Colonic mucosa (tissue), 4 donors: ENCODE measurements at regions not wholly inside any gene's neighbourhood (a gene's known extent, or its start where the extent isn't known, plus 50 kb on each side); places are given as distances from the start of the nearest gene placed in this dataset.
A peak's percentile ranks its signal among the peaks of the same experiment; 100 is the strongest.

Experiments
- DNase-seq: peaks from one replicate; pipeline ENCODE4 v3.0.0-alpha.2; 2020
- H3K27ac ChIP-seq: fragments of 200-600 bp; one replicate; pipeline ENCODE4 v1.8.0; 2021
- H3K27me3 ChIP-seq: fragments of 200-600 bp; one replicate; pipeline ENCODE4 v1.8.0; 2021
- H3K36me3 ChIP-seq: fragments of 200-600 bp; one replicate; pipeline ENCODE4 v1.8.0; 2021
- H3K4me1 ChIP-seq: fragments of 200-600 bp; one replicate; pipeline ENCODE4 v1.8.0; 2021; ENCODE audit warnings: mild to moderate bottlenecking
- H3K4me3 ChIP-seq: fragments of 200-600 bp; one replicate; pipeline ENCODE4 v1.8.0; 2021
- H3K9ac ChIP-seq, 2 donors: one replicate each; pipeline ENCODE4 v1.7.0; 2013; ENCODE audit warnings: control low read depth in 2 of 2, low read depth in 2 of 2, low read length in 2 of 2
- H3K9me3 ChIP-seq: fragments of 200-600 bp; one replicate; pipeline ENCODE4 v1.8.0; 2021
- intact Hi-C: fragments of 100-400 bp; cut with DNase I; formaldehyde crosslinking; loops from one replicate; pipeline ENCODE4 v1.14.1; 2022
- TF ChIP-seq, protein P1 (sequence below): fragments of 200-600 bp; IDR thresholded peaks from one replicate; pipeline ENCODE4 v1.8.0; 2022; ENCODE audit warnings: antibody characterized with exemption, mild to moderate bottlenecking
- donor health status: healthy.
- donor health status: DM: no; HTN: no; CAD: no.
- donor health status: DM: no; HTN: no; CAD: no.

DNA sequence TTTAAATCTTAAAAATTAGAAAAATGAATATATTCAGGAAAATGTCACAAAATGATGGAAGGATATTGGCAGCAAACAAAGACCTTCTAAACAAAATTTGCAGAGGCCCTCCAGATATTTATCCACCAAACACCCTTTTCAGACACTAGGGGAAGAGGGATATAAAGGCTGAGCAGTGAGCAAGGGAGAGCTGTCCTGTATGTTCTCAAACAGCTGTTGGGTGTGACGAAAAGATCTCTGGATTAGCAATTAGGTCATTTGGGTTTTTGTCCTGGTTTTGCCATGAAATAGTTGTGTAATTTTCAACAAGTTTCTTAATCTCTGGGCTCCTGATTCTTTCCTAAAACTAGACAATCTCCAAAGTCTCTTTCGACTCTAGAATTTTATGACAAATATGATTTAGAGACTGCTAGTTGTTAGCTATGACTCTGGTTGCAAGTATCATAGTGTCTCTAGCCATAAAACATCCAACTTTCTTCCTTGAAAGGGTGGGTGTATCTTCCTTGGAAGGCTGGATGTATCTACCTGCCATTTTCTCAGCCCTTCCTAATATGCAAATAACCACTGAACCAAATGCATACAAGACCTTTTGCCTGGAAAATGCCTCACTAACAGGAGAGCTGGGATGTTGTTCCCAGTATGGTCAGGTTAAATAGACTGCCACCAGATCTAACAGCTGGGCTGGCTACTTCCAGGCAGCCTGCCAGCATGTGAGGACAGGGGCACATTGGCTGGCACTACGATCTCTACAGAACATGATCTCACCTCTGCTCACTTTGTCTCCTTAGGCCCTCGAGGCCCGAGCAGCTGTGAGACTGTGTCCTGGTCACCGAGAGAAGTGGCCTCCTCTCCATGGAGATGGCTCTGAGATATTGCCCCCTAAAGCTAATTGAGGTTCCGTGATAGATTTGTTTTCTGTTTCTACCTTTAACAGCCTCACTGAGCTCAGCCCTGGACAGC, 225.5 kb upstream of the JADE1 start:
- H3K4me3 ChIP-seq = no peak overlapping the region
- no peak for DNase-seq
- H3K36me3 ChIP-seq = no peaks in the 10 kb centered on the region
- H3K4me1 ChIP-seq = no peaks in the 10 kb centered on the region
- no peaks in the 10 kb centered on the region for H3K9me3 ChIP-seq
- H3K27ac ChIP-seq = no peak overlapping the region
- intact Hi-C loops = no loop called here
- no peaks in the 10 kb centered on the region for H3K27me3 ChIP-seq
- no peak overlapping the region for H3K9ac ChIP-seq
- TF ChIP-seq, protein P1, sequence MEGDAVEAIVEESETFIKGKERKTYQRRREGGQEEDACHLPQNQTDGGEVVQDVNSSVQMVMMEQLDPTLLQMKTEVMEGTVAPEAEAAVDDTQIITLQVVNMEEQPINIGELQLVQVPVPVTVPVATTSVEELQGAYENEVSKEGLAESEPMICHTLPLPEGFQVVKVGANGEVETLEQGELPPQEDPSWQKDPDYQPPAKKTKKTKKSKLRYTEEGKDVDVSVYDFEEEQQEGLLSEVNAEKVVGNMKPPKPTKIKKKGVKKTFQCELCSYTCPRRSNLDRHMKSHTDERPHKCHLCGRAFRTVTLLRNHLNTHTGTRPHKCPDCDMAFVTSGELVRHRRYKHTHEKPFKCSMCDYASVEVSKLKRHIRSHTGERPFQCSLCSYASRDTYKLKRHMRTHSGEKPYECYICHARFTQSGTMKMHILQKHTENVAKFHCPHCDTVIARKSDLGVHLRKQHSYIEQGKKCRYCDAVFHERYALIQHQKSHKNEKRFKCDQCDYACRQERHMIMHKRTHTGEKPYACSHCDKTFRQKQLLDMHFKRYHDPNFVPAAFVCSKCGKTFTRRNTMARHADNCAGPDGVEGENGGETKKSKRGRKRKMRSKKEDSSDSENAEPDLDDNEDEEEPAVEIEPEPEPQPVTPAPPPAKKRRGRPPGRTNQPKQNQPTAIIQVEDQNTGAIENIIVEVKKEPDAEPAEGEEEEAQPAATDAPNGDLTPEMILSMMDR = no peak

DNA sequence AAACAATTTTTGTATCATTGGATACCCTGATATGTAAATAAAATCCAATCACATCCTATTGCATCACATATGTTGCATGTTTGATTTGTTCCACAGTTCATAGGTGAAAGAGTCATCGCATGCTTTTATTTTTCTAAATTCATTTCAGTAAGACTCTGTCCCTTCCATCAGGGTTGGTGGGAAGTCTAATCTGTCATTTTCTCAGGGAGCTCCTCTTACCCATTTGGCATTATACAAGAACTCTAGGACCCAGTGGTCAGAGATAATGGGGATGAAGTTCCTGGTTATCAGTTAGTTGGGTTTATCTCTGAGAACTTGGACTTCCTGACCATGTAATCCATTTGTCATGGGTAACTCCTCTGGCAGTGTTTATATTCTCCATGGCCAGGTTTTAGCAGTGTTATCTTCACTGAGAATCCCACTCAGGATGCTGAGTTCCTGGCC, 227.1 kb upstream of the JADE1 start:
- H3K9ac ChIP-seq = no peak overlapping the region
- no peaks in the 10 kb centered on the region for H3K9me3 ChIP-seq
- H3K4me3 ChIP-seq = no peak overlapping the region
- H3K36me3 ChIP-seq = no peaks in the 10 kb centered on the region
- H3K4me1 ChIP-seq = no peaks in the 10 kb centered on the region
- TF ChIP-seq, protein P1 = no peak
- DNase-seq = no peak
- no peak overlapping the region for H3K27ac ChIP-seq
- intact Hi-C loops = no loop called here
- H3K27me3 ChIP-seq = no peaks in the 10 kb centered on the region

DNA sequence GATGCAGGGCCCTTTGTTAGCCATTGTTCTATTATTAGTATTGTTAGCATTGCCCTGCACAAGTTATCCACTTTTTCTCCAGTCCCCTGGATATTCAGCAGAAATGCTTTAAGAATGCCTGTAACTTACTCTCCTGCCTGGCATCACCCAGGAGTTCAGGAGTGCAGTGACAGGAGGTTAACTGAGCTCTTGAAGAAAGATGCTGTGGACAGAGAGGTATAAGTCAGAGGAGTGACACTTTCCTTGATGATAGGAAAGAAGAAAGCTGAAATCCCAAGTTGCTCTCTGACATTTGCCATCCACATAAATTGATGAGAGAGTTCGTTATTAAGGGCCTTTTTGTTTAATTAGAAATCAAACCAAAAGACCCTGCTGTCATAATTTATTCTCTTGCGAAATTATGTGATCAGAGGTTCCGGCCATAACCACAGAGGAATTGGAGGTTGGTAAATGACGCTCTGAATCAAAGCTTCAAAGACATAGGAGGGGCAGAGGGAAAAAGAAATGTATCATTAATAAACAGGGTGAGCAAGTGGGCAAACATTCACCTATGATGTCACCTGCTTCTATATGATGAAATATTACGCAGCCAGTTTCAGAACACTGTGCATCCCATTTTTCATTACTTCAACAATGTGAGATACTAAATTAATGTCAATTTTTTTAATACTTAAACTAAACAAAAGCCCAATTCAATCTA, 230.2 kb upstream of the JADE1 start:
- Histone ChIP-seq H3K27ac (no peak overlapping the region), H3K9ac (no peak overlapping the region), H3K9me3 (no peaks in the 10 kb centered on the region), H3K4me1 (no peaks in the 10 kb centered on the region), H3K4me3 (no peak overlapping the region), H3K36me3 (no peaks in the 10 kb centered on the region), H3K27me3 (no peaks in the 10 kb centered on the region)
- no peak for DNase-seq
- intact Hi-C loops = loop anchor here (5.0 kb wide), 1 partner anchor 228 kb away; the partner anchor contains the start of gene JADE1
- TF ChIP-seq, protein P1 = no peak

DNA sequence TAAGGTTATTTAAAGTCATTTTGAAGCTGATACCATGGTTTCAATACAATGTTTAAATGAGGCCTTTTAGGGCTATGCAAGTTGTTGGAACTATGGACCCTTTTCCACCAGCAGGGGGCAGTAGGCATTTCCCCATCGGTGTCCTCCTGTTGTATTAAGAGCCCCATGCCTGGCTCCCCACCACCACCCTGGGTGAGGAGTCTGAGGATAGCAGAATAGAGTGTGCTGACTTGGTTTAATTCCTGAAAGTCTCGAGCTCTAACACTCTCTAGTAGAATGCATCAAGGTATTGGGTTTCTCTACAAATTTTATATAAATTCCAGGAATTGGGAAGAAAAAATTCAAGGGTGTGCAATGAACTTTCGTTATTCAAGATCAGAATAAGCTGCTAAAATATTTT, 234.8 kb upstream of the JADE1 start:
- no peak overlapping the region for H3K4me3 ChIP-seq
- H3K9ac ChIP-seq = no peak overlapping the region
- DNase-seq = peak; percentile 90
- intact Hi-C loops = loop anchor here (5.0 kb wide), 1 partner anchor 233 kb away; the partner anchor contains the start of gene JADE1
- TF ChIP-seq, protein P1 = peak; percentile 53
- H3K4me1 ChIP-seq = no peaks in the 10 kb centered on the region
- no peak overlapping the region for H3K27ac ChIP-seq
- no peaks in the 10 kb centered on the region for H3K36me3 ChIP-seq
- no peaks in the 10 kb centered on the region for H3K27me3 ChIP-seq
- H3K9me3 ChIP-seq = no peaks in the 10 kb centered on the region

DNA sequence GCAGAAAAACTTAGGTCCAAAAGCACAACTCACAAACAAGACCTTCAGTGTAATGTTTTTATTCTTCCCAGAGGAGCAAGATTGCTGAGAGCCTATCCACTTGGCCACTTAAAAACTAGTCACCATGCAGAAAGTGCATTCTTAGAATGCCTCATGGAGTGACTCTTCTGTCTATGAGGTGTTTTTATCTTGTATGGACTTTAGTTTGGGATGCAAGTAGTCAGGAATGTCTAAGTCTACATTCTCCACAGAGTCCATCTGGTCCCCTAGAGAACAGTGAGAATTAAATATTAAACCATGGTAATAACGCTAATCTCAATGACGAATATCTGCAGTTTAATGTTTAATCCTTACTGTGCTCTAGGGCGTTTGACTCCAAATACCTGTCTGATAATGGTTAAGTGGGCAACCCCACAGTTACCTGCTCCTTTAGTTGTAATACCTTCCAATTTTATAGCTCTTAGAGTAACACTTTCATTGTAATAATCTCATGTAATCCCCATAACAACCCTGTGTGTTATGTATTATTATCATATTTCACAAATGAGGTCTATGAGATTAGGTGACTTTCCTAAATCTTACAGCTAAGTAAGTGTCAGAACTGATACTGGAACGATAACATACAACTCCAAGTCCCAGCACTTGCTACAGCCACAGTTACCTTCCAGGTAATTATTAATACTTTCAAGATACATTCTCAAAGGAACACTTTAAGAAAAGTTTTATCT, 235.6 kb upstream of the JADE1 start:
- Histone ChIP-seq H3K9ac (no peak overlapping the region), H3K27ac (no peak overlapping the region), H3K4me1 (no peaks in the 10 kb centered on the region), H3K27me3 (no peaks in the 10 kb centered on the region), H3K4me3 (no peak overlapping the region), H3K36me3 (no peaks in the 10 kb centered on the region), H3K9me3 (no peaks in the 10 kb centered on the region)
- no peak for DNase-seq
- TF ChIP-seq, protein P1 = no peak
- intact Hi-C loops = no loop called here
